ENCODE measurements at regions not wholly inside any gene's neighbourhood (a gene's known extent, or its start where the extent isn't known, plus 50 kb on each side); places are given as distances from the start of the nearest gene placed in this dataset.

DNA sequence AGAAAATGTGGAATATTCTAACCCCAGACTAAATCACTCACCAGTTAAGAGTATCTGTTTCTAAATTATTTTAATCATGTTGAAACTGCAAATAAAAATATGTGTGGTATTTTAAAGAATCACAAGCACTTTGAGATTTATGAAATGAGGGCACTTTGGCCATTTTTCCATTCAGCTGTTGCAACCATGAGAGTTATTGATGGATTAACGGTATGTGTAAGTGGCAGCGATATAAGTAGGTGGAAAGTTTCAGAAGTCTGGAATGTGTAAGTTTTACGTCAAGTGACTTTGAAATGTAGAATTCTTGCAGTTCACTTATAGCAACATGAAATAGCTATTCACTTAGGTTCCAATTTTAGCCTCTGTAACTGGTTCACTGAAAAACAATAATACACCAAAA, 905.1 kb upstream of the SLIT2 start:
- no peak for ATAC-seq
- WGBS, 2 donors (ENCODE audit: low coverage in 1 of 2): 79 to 89% methylated on average over 3 of the region's 3 CpGs
- Histone ChIP-seq H3K4me3 (no peak overlapping the region), H3K4me1 (no peaks in the 10 kb centered on the region), H3K9me3 (no peaks in the 10 kb centered on the region), H3K36me3 (no peaks in the 10 kb centered on the region), H3K27ac (no peak overlapping the region), H3K27me3 (no peaks in the 10 kb centered on the region)
- TF ChIP-seq EP300 (IDR thresholded peaks at IDR 0.05) (no peak), CTCF (IDR thresholded peaks at IDR 0.05) (no peak), POLR2AphosphoS5 (IDR thresholded peaks at IDR 0.05) (no peak), POLR2A (IDR thresholded peaks at IDR 0.05) (no peak)

GRCh38 chr4:19329631-19330030, 922.1 kb upstream of the SLIT2 start:
- ATAC-seq: no peak
- H3K4me3 ChIP-seq: no peak overlapping the region
- H3K27me3 ChIP-seq: no peaks in the 10 kb centered on the region
- no peak overlapping the region for H3K27ac ChIP-seq
- H3K9me3 ChIP-seq: no peaks in the 10 kb centered on the region
- no peaks in the 10 kb centered on the region for H3K36me3 ChIP-seq
- no peaks in the 10 kb centered on the region for H3K4me1 ChIP-seq
- WGBS, 2 donors (ENCODE audit: low coverage in 1 of 2): 79% methylated on average over 1 of the region's 1 CpG; no CpG with 5 or more reads in 1 of the 2 donors
- TF ChIP-seq POLR2AphosphoS5 (IDR thresholded peaks at IDR 0.05): no peak
- TF ChIP-seq EP300 (IDR thresholded peaks at IDR 0.05): no peak
- no peak for TF ChIP-seq POLR2A (IDR thresholded peaks at IDR 0.05)
- TF ChIP-seq CTCF (IDR thresholded peaks at IDR 0.05): no peak

- no peaks in the 10 kb centered on the region for H3K9me3 ChIP-seq
- 79 to 100% methylated on average over 4 of the region's 4 CpGs for WGBS, 2 donors (ENCODE audit: low coverage in 1 of 2)
- no peak overlapping the region for H3K4me3 ChIP-seq
- no peak for TF ChIP-seq POLR2A (IDR thresholded peaks at IDR 0.05)
- TF ChIP-seq POLR2AphosphoS5 (IDR thresholded peaks at IDR 0.05): no peak
- TF ChIP-seq EP300 (IDR thresholded peaks at IDR 0.05): no peak
- no peak for TF ChIP-seq CTCF (IDR thresholded peaks at IDR 0.05)
- H3K27me3 ChIP-seq: no peaks in the 10 kb centered on the region
- H3K27ac ChIP-seq: no peak overlapping the region
- ATAC-seq: no peak
- no peaks in the 10 kb centered on the region for H3K4me1 ChIP-seq
- no peaks in the 10 kb centered on the region for H3K36me3 ChIP-seq
Measured at GRCh38 chr4:19329077-19329476, 922.6 kb upstream of the SLIT2 start.

- Histone ChIP-seq H3K4me3 (no peak overlapping the region), H3K27ac (no peak overlapping the region), H3K27me3 (no peaks in the 10 kb centered on the region), H3K9me3 (no peaks in the 10 kb centered on the region), H3K4me1 (no peaks in the 10 kb centered on the region), H3K36me3 (no peaks in the 10 kb centered on the region)
- ATAC-seq: no peak
- 75 to 80% methylated on average over 1 of the region's 1 CpG for WGBS, 2 donors (ENCODE audit: low coverage in 1 of 2)
- TF ChIP-seq CTCF (IDR thresholded peaks at IDR 0.05): no peak
- TF ChIP-seq POLR2AphosphoS5 (IDR thresholded peaks at IDR 0.05): no peak
- TF ChIP-seq POLR2A (IDR thresholded peaks at IDR 0.05): no peak
- TF ChIP-seq EP300 (IDR thresholded peaks at IDR 0.05): no peak
Measured at GRCh38 chr4:19327364-19327763, 924.3 kb upstream of the SLIT2 start.

- Histone ChIP-seq H3K4me3 (no peak overlapping the region), H3K27me3 (no peaks in the 10 kb centered on the region), H3K9me3 (no peaks in the 10 kb centered on the region), H3K4me1 (no peaks in the 10 kb centered on the region), H3K36me3 (no peaks in the 10 kb centered on the region), H3K27ac (no peak overlapping the region)
- TF ChIP-seq EP300 (IDR thresholded peaks at IDR 0.05) (no peak), POLR2AphosphoS5 (IDR thresholded peaks at IDR 0.05) (no peak), POLR2A (IDR thresholded peaks at IDR 0.05) (no peak), CTCF (IDR thresholded peaks at IDR 0.05) (no peak)
- no peak for ATAC-seq
Measured at GRCh38 chr4:19324184-19324583, 927.5 kb upstream of the SLIT2 start.
